ENCODE measurements at regions not wholly inside any gene's neighbourhood (a gene's known extent, or its start where the extent isn't known, plus 50 kb on each side); places are given as distances from the start of the nearest gene placed in this dataset.

DNA sequence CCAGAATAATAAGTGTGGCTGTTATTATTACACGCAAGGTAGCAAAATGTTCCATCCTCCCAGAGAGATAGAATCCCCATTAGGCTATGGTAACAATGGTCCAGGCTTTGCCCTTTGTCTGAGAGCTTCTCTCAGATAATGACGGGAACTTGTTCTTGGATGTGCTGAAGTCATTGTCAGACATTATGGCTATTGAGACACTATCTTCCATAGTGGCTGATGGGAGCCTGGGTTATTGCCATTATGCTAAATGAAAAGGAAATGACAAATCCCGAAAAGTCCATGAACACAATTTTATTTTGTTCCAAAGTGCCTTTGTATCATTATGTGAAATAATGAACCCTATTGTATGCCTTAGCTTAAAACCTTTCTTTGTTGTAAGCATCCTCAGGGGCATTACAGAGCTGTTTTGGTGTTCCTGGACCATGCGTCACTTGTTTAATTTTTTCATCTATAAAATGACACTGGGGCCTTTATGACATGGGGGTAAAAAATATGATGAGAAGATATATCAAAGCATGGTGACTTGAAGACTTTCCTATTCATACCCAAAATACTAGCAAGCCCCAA, 218.5 kb downstream of the KCNS3 start:
- TF ChIP-seq POLR2A (IDR thresholded peaks at IDR 0.05), result no peak
- TF ChIP-seq, protein P1, sequence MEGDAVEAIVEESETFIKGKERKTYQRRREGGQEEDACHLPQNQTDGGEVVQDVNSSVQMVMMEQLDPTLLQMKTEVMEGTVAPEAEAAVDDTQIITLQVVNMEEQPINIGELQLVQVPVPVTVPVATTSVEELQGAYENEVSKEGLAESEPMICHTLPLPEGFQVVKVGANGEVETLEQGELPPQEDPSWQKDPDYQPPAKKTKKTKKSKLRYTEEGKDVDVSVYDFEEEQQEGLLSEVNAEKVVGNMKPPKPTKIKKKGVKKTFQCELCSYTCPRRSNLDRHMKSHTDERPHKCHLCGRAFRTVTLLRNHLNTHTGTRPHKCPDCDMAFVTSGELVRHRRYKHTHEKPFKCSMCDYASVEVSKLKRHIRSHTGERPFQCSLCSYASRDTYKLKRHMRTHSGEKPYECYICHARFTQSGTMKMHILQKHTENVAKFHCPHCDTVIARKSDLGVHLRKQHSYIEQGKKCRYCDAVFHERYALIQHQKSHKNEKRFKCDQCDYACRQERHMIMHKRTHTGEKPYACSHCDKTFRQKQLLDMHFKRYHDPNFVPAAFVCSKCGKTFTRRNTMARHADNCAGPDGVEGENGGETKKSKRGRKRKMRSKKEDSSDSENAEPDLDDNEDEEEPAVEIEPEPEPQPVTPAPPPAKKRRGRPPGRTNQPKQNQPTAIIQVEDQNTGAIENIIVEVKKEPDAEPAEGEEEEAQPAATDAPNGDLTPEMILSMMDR (IDR thresholded peaks at IDR 0.05), result no peak
